ENCODE measurements at regions not wholly inside any gene's neighbourhood (a gene's known extent, or its start where the extent isn't known, plus 50 kb on each side); places are given as distances from the start of the nearest gene placed in this dataset.

GRCh38 chr2:2516386-2516785 lies 185.3 kb upstream of the MYT1L start:
- Histone ChIP-seq H2BK5ac (ENCODE audit: low read depth, low read length) (no peak overlapping the region), H3K36me3 (ENCODE audit: control insufficient read depth in 2 of 4, insufficient read depth in 4 of 4, low read length in 3 of 4) (no peaks in the 10 kb centered on the region), H3K9me3 (ENCODE audit: insufficient read depth in 2 of 2, low read depth in 1 of 2, low read length in 1 of 2) (no peaks in the 10 kb centered on the region), H3K4me3 (ENCODE audit: extremely low read depth in 1 of 4, insufficient read depth in 2 of 4, low read depth in 3 of 4, low read length in 4 of 4) (no peak overlapping the region), H4K5ac (ENCODE audit: insufficient read length, low read depth, low read length) (no peak overlapping the region), H3K56ac (replicated peaks; ENCODE audit: insufficient read length, low read depth, low read length) (no peak overlapping the region), H4K20me1 (replicated peaks in 1 of 2; ENCODE audit: control insufficient read depth in 1 of 2, insufficient read depth in 2 of 2, low read length in 2 of 2) (no peaks in the 10 kb centered on the region), H2AFZ (ENCODE audit: low read length) (no peak overlapping the region), H3K4me2 (ENCODE audit: insufficient read depth in 1 of 2, low read depth in 2 of 2, low read length in 2 of 2) (no peak overlapping the region), H3K27ac (ENCODE audit: low read depth, low read length) (no peak overlapping the region), H3K79me2 (ENCODE audit: control insufficient read depth in 1 of 2, insufficient read depth in 2 of 2, low read length in 2 of 2) (no peaks in the 10 kb centered on the region), H3K9ac (replicated peaks in 1 of 4; ENCODE audit: extremely low read depth in 1 of 4, low read depth in 3 of 4, low read length in 3 of 4) (no peak overlapping the region), H3K79me1 (ENCODE audit: low read depth, low read length) (no peaks in the 10 kb centered on the region), H2BK20ac (ENCODE audit: low read length) (no peak overlapping the region), H3K27me3 (replicated peaks in 1 of 4; ENCODE audit: control insufficient read depth in 3 of 4, extremely low read depth in 1 of 4, insufficient read depth in 3 of 4, low read length in 3 of 4) (no peaks in the 10 kb centered on the region), H3K14ac (ENCODE audit: insufficient read length) (no peak overlapping the region), H3K18ac (ENCODE audit: extremely low read depth, low read length) (no peak overlapping the region), H3K4me1 (replicated peaks in 1 of 4; ENCODE audit: control insufficient read depth in 3 of 4, insufficient read depth in 4 of 4, low read length in 3 of 4) (no peaks in the 10 kb centered on the region; a peak in 1 of 7 replicates), H3K23ac (ENCODE audit: insufficient read length) (no peak overlapping the region), H3K23me2 (ENCODE audit: low read depth, low read length) (peaks cover 2% of the 10 kb centered on the region; the same call in 1 of the 2 replicates), H2BK120ac (replicated peaks; ENCODE audit: low read depth, low read length) (no peak overlapping the region), H2AK5ac (ENCODE audit: low read depth, low read length) (no peak overlapping the region), H3K4ac (replicated peaks; ENCODE audit: insufficient read length, low read depth, low read length) (no peak overlapping the region), H2BK15ac (ENCODE audit: low read length) (no peak overlapping the region), H4K8ac (ENCODE audit: extremely low read depth, insufficient read depth, low read length) (no peak overlapping the region), H2BK12ac (ENCODE audit: low read depth, low read length) (no peak overlapping the region), H4K91ac (replicated peaks; ENCODE audit: insufficient read length, low read length) (no peak overlapping the region)
- ChIA-PET POLR2A (ENCODE audit: partially characterized antibody) (no interaction called here), CTCF (ENCODE audit: partially characterized antibody) (no interaction called here)
- WGBS, 2 experiments (ENCODE audit: extremely low coverage in 1 of 2, insufficient coverage in 1 of 2, insufficient read length in 1 of 2, insufficient replicate concordance in 2 of 2, low coverage in 1 of 2, low lambda C conversion rate in 2 of 2, missing lambda C conversion rate in 1 of 2), result 91% methylated on average over 9 of the region's 14 CpGs; no CpG with 5 or more reads in 1 of the 2 experiments
- TF ChIP-seq, protein P1, sequence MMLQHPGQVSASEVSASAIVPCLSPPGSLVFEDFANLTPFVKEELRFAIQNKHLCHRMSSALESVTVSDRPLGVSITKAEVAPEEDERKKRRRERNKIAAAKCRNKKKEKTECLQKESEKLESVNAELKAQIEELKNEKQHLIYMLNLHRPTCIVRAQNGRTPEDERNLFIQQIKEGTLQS (IDR thresholded peaks at IDR 0.05; ENCODE audit: insufficient read depth, low read depth, low read length), result no peak
- TF ChIP-seq JUND (IDR thresholded peaks at IDR 0.05; ENCODE audit: low read length) (no peak), RBBP5 (IDR thresholded peaks at IDR 0.05; ENCODE audit: borderline replicate concordance, low read depth, low read length) (no peak), SAP30 (IDR thresholded peaks at IDR 0.05; ENCODE audit: insufficient read depth, insufficient replicate concordance, low read length) (no peak), CHD1 (IDR thresholded peaks at IDR 0.05; ENCODE audit: low read depth, low read length) (no peak), CEBPB (IDR thresholded peaks at IDR 0.05; ENCODE audit: low read depth, low read length) (no peak), KDM5A (IDR thresholded peaks at IDR 0.05; ENCODE audit: low read length) (no peak), EP300 (IDR thresholded peaks at IDR 0.05; ENCODE audit: borderline replicate concordance in 1 of 2, low read depth in 2 of 2, low read length in 2 of 2) (no peak), RFX5 (IDR thresholded peaks at IDR 0.05; ENCODE audit: borderline replicate concordance, low read depth, low read length) (no peak), CBX5 (IDR thresholded peaks at IDR 0.05; ENCODE audit: low read depth, low read length) (no peak), KDM4A (IDR thresholded peaks at IDR 0.05; ENCODE audit: low read depth, low read length, severe bottlenecking) (no peak), SP1 (IDR thresholded peaks at IDR 0.05; ENCODE audit: low read depth, low read length) (no peak), EZH2 (IDR thresholded peaks at IDR 0.05; ENCODE audit: low read depth, low read length, severe bottlenecking) (no peak)
- TF ChIP-seq, protein P2, sequence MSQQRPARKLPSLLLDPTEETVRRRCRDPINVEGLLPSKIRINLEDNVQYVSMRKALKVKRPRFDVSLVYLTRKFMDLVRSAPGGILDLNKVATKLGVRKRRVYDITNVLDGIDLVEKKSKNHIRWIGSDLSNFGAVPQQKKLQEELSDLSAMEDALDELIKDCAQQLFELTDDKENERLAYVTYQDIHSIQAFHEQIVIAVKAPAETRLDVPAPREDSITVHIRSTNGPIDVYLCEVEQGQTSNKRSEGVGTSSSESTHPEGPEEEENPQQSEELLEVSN (IDR thresholded peaks at IDR 0.05), result no peak
- no peak for FAIRE-seq
- no peak for DNase-seq (ENCODE audit: low read depth in 1 of 2, low spot score in 2 of 2)

All from H1 (cell line).